NB4 (cell line): ENCODE measurements at regions not wholly inside any gene's neighbourhood (a gene's known extent, or its start where the extent isn't known, plus 50 kb on each side); places are given as distances from the start of the nearest gene placed in this dataset.

ENCODE experiments used
- CTCF ChIP-seq: IDR thresholded peaks from one replicate; pipeline ENCODE4 v1.5.1; 2012; ENCODE audit warnings: low read depth, low read length
- POLR2A ChIP-seq: IDR thresholded peaks from 2 replicates; pipeline ENCODE4 v1.6.1; 2011; ENCODE audit warnings: mild to moderate bottlenecking; ENCODE audit not compliant: insufficient read length; ENCODE audit errors: extremely low read depth

DNA sequence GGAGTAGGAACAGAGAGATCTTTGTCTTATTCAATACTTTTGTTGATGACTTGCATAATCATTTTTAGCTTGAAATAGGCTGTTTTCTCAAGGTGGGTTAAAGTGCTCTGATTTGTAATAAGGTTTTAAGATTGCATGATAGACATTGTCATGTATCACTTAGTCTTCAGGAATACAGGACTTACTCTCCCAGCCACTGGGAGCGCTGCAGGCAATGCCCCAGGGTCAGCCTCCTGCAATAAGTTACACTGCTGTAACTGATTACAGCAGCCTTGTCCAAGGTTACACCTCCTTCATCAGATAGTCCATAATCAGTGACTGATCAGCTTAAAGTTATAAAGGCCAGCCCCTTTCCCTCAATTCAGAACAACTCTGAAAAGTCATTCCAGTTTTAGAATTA lies 218.6 kb downstream of the ESM1 start:
- TF ChIP-seq POLR2A: no peak
- no peak for TF ChIP-seq CTCF
